ENCODE measurements at regions not wholly inside any gene's neighbourhood (a gene's known extent, or its start where the extent isn't known, plus 50 kb on each side); places are given as distances from the start of the nearest gene placed in this dataset.
"Not testable (repeated sequence)": the region's sequence is repeated elsewhere in the genome, so short reads cannot be mapped to it uniquely, and the experiment has no call there.

GRCh38 chr15:20430495-20430894 is 111.1 kb downstream of the GOLGA6L6 start:
- not testable (repeated sequence) for TF ChIP-seq CTCF, POLR2A (IDR thresholded peaks at IDR 0.05)
